Uterus (tissue), 3 donors: ENCODE measurements at regions not wholly inside any gene's neighbourhood (a gene's known extent, or its start where the extent isn't known, plus 50 kb on each side); places are given as distances from the start of the nearest gene placed in this dataset.

Source experiments
- DNase-seq, 2 donors: peaks; one replicate each; pipeline ENCODE4 v3.0.0-alpha.2; 2019 to 2020
- H3K27ac ChIP-seq, 2 donors: fragments of 200-600 bp; sonication (generic); 1 replicate in 1 of 2; 2 replicates in 1 of 2; pipeline ENCODE4 v1.5.1; 2016 to 2018
- H3K27me3 ChIP-seq, 2 donors: fragments of 200-600 bp; sonication (generic); one replicate each; pipeline ENCODE4 v1.5.1; 2018 to 2019; ENCODE audit warnings: control low read depth in 1 of 2
- H3K36me3 ChIP-seq, 2 donors: fragments of 200-600 bp; sonication (generic); one replicate each; pipeline ENCODE4 v1.5.1; 2019; ENCODE audit warnings: control low read depth in 1 of 2
- H3K4me1 ChIP-seq, 2 donors: fragments of 200-600 bp; sonication (generic); one replicate each; pipeline ENCODE4 v1.5.1; 2018 to 2019; ENCODE audit warnings: control low read depth in 1 of 2
- H3K4me3 ChIP-seq, 2 donors: fragments of 200-600 bp; sonication (generic); 1 replicate in 1 of 2; 2 replicates in 1 of 2; pipeline ENCODE4 v1.5.1; 2018 to 2019; ENCODE audit warnings: mild to moderate bottlenecking in 1 of 2
- H3K9me3 ChIP-seq, 2 donors: fragments of 200-600 bp; sonication (generic); one replicate each; pipeline ENCODE4 v1.5.1; 2019; ENCODE audit warnings: control low read depth in 1 of 2
- CTCF ChIP-seq, 4 experiments: fragments of 200-600 bp in 2 of 4; fragments of 450-650 bp in 2 of 4; sonication (generic) in 2 of 4; IDR thresholded peaks; one replicate each; pipeline ENCODE4 v1.5.1; 2016 to 2019; ENCODE audit warnings: antibody characterized with exemption in 4 of 4, mild to moderate bottlenecking in 2 of 4, moderate library complexity in 1 of 4
- POLR2A ChIP-seq, 2 donors: fragments of 450-650 bp; IDR thresholded peaks; one replicate each; pipeline ENCODE4 v1.6.1; 2016; ENCODE audit warnings: antibody characterized with exemption in 2 of 2, mild to moderate bottlenecking in 1 of 2, moderate library complexity in 1 of 2
- intact Hi-C: fragments of 100-400 bp; cut with DNase I; formaldehyde crosslinking; loops from one replicate; pipeline ENCODE4 v1.15.1; 2023; ENCODE audit warnings: low total_unique reads
- donor health status: DM: yes; HTN: yes; CAD: no.

GRCh38 chr15:26433060-26433459 lies 339.8 kb downstream of the GABRB3 start:
- no peaks in the 10 kb centered on the region for H3K27me3 ChIP-seq
- H3K27ac ChIP-seq: no peak overlapping the region
- intact Hi-C loops: no loop called here

GRCh38 chr15:26421065-26421464 lies 351.8 kb downstream of the GABRB3 start:
- H3K4me3 ChIP-seq: no peak overlapping the region
- no peaks in the 10 kb centered on the region for H3K9me3 ChIP-seq
- no peak overlapping the region for H3K27ac ChIP-seq
- H3K36me3 ChIP-seq: no peaks in the 10 kb centered on the region
- H3K27me3 ChIP-seq: no peaks in the 10 kb centered on the region
- TF ChIP-seq CTCF (IDR thresholded peaks at IDR 0.05) (no peak), POLR2A (IDR thresholded peaks at IDR 0.05) (no peak)
- intact Hi-C loops: no loop called here
- H3K4me1 ChIP-seq: no peaks in the 10 kb centered on the region
- DNase-seq: no peak

More at GRCh38 chr15:26433060-26433459, 339.8 kb downstream of the GABRB3 start:
- TF ChIP-seq POLR2A (IDR thresholded peaks at IDR 0.05): no peak
- TF ChIP-seq CTCF (IDR thresholded peaks at IDR 0.05): no peak
- no peaks in the 10 kb centered on the region for H3K36me3 ChIP-seq
- no peaks in the 10 kb centered on the region for H3K9me3 ChIP-seq
- no peaks in the 10 kb centered on the region for H3K4me1 ChIP-seq
- no peak for DNase-seq
- H3K4me3 ChIP-seq: no peak overlapping the region

GRCh38 chr15:26395624-26396023 lies 377.2 kb downstream of the GABRB3 start:
- no peaks in the 10 kb centered on the region for H3K27me3 ChIP-seq
- no peak overlapping the region for H3K27ac ChIP-seq
- TF ChIP-seq POLR2A (IDR thresholded peaks at IDR 0.05) (no peak), CTCF (IDR thresholded peaks at IDR 0.05) (no peak)
- intact Hi-C loops: no loop called here
- H3K4me1 ChIP-seq: no peaks in the 10 kb centered on the region
- no peak for DNase-seq
- H3K9me3 ChIP-seq: no peaks in the 10 kb centered on the region
- no peaks in the 10 kb centered on the region for H3K36me3 ChIP-seq
- H3K4me3 ChIP-seq: no peak overlapping the region

GRCh38 chr15:26394801-26395200 lies 378.1 kb downstream of the GABRB3 start:
- Histone ChIP-seq H3K36me3 (no peaks in the 10 kb centered on the region), H3K9me3 (no peaks in the 10 kb centered on the region), H3K4me1 (no peaks in the 10 kb centered on the region), H3K27me3 (no peaks in the 10 kb centered on the region), H3K4me3 (no peak overlapping the region), H3K27ac (no peak overlapping the region)
- intact Hi-C loops: no loop called here
- TF ChIP-seq CTCF (IDR thresholded peaks at IDR 0.05) (no peak), POLR2A (IDR thresholded peaks at IDR 0.05) (no peak)
- DNase-seq: no peak

GRCh38 chr15:26392956-26393355 lies 379.9 kb downstream of the GABRB3 start:
- no peaks in the 10 kb centered on the region for H3K9me3 ChIP-seq
- H3K4me3 ChIP-seq: no peak overlapping the region
- H3K27me3 ChIP-seq: no peaks in the 10 kb centered on the region
- H3K36me3 ChIP-seq: no peaks in the 10 kb centered on the region
- no peak for DNase-seq
- no peak overlapping the region for H3K27ac ChIP-seq
- H3K4me1 ChIP-seq: no peaks in the 10 kb centered on the region
- intact Hi-C loops: no loop called here
- no peak for TF ChIP-seq CTCF (IDR thresholded peaks at IDR 0.05)
- TF ChIP-seq POLR2A (IDR thresholded peaks at IDR 0.05): no peak
